Esophagus squamous epithelium (tissue), 4 donors: ENCODE measurements at regions not wholly inside any gene's neighbourhood (a gene's known extent, or its start where the extent isn't known, plus 50 kb on each side); places are given as distances from the start of the nearest gene placed in this dataset.

Source experiments
- CTCF ChIP-seq, 6 experiments: fragments of 450-650 bp in 4 of 6; fragments of 200-600 bp in 2 of 6; sonication (generic) in 2 of 6; IDR thresholded peaks; one replicate each; pipeline ENCODE4 v1.5.1; 2016 to 2019; ENCODE audit warnings: antibody characterized with exemption in 6 of 6, mild to moderate bottlenecking in 4 of 6, moderate library complexity in 4 of 6
- POLR2A ChIP-seq, 4 donors: fragments of 450-650 bp; IDR thresholded peaks; one replicate each; pipeline ENCODE4 v1.6.1; 2017; ENCODE audit warnings: antibody characterized with exemption in 4 of 4, mild to moderate bottlenecking in 4 of 4, moderate library complexity in 3 of 4

- TF ChIP-seq CTCF (IDR thresholded peaks at IDR 0.05) (no peak), POLR2A (IDR thresholded peaks at IDR 0.05) (no peak)
Measured at GRCh38 chr1:25031601-25031965, 101.5 kb upstream of the RUNX3 start.
